Thymus (tissue), 11 donors: ENCODE measurements at regions not wholly inside any gene's neighbourhood (a gene's known extent, or its start where the extent isn't known, plus 50 kb on each side); places are given as distances from the start of the nearest gene placed in this dataset.
"Not testable (repeated sequence)": the region's sequence is repeated elsewhere in the genome, so short reads cannot be mapped to it uniquely, and the experiment has no call there.

ENCODE experiments used
- DNase-seq, 9 donors: peaks; one replicate each; pipeline ENCODE4 v3.0.0-alpha.2; 2013; ENCODE audit warnings: low spot score in 9 of 9, low read depth in 6 of 9, missing footprints in 1 of 9
- H3K27ac ChIP-seq, 2 donors: one replicate each; pipeline ENCODE4 v1.5.1; 2013; ENCODE audit warnings: control low read depth in 1 of 2, low read depth in 1 of 2, low read length in 1 of 2, mild to moderate bottlenecking in 1 of 2, moderate library complexity in 1 of 2
- H3K27me3 ChIP-seq, 2 donors: one replicate each; pipeline ENCODE4 v1.5.1; 2013; ENCODE audit warnings: low read length in 1 of 2; ENCODE audit not compliant: control insufficient read depth in 2 of 2, insufficient read depth in 1 of 2
- H3K36me3 ChIP-seq, 2 donors: one replicate each; pipeline ENCODE4 v1.5.1; 2013; ENCODE audit warnings: low read length in 1 of 2, mild to moderate bottlenecking in 1 of 2, moderate library complexity in 1 of 2; ENCODE audit not compliant: control insufficient read depth in 2 of 2, insufficient read depth in 2 of 2
- H3K4me1 ChIP-seq, 2 donors: one replicate each; pipeline ENCODE4 v1.5.1; 2013; ENCODE audit warnings: low read length in 2 of 2; ENCODE audit not compliant: control insufficient read depth in 2 of 2, insufficient read depth in 2 of 2
- H3K4me3 ChIP-seq, 2 donors: one replicate each; pipeline ENCODE4 v1.5.1; 2013; ENCODE audit warnings: low read length in 2 of 2, control low read depth in 1 of 2, mild to moderate bottlenecking in 1 of 2
- H3K9me3 ChIP-seq, 2 donors: one replicate each; pipeline ENCODE4 v1.5.1; 2013; ENCODE audit warnings: low read length in 1 of 2, mild to moderate bottlenecking in 1 of 2; ENCODE audit not compliant: control insufficient read depth in 2 of 2, insufficient read depth in 1 of 2
- WGBS: extraction: QIAGEN DNeasy Blood & Tissue Kit; methylation state at CpG from one replicate; pipeline ENCODE4 v1.1.7; 2013; 5-methylcytosine and 5-hydroxymethylcytosine counted together
- donor health status: healthy.

DNA sequence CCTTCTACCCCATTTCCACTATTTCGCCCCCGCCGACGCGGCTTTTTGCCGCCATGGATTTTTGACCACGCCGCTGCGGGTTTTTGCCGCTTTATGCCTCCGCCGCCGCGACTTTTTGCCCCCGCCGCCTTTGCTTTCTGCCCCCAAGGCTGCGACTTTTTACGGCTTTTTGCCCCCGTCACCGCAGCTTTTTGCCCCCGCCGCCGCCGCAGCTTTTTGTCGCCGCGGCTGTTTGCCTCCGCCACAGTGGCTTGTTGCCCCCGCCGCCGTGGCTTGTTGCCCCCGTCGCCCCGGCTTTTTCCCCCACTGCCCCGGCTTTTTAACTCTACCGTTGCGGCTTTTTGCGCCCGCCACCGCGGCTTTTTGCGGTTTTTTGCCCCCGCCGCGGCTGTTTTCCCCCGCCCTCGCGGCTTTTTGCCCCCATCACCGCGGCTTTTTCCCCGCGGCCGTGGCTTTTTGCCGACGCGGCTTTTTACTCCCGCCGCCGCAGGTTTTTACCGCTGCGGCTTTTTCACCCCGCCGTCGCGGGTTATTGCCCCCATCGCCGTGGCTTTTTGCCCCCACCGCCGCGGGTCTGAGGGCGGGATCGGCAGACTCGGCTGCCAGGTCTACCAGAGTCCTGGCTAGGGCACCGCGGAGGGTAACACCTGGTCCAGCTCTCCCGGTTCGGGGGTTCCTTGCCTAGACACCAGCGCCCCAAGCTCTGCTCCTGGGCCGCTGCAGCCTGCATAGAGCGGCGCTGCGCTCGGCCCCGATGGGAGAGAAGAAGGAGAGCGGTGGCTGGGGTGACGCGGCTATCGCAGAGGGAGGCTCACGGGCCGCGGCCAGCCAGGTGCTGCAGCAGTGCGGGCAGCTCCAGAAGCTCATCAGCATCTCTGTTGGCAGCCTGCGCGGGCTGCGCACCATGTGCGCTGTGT is 562.7 kb upstream of the WSB1 start:
- Histone ChIP-seq H3K4me1 (no peaks in the 10 kb centered on the region), H3K9me3 (peaks cover 11 to 17% of the 10 kb centered on the region in 2 donors), H3K27me3 (no peaks in the 10 kb centered on the region), H3K4me3 (no peak overlapping the region), H3K36me3 (no peaks in the 10 kb centered on the region), H3K27ac (no peak overlapping the region)
- 69% methylated on average over 96 of the region's 96 CpGs for WGBS
- no peak for DNase-seq

DNA sequence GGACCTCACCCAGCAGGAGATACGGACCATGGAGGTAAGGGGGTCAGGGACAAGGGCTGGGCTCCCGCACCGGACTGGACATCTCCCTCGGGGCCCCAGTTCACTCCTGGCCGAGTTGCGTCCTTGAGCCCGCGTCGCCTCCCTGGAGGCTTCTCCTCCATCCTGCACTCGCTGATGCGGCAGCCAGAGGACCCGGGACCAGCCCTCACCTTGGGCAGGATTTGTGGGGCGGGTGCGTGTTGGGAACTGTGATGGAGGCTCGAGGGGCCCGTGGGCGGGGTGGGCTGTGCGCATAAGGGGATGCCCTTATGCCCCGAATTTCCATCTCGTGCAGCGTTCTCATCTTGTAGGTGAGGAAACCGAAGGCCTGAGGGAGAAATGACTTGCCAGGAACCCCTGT is 562.0 kb upstream of the WSB1 start:
- not testable (repeated sequence) for H3K27ac ChIP-seq, H3K4me1 ChIP-seq, DNase-seq, H3K4me3 ChIP-seq, H3K36me3 ChIP-seq, H3K27me3 ChIP-seq
- 72% methylated on average over 22 of the region's 22 CpGs for WGBS
- peaks cover 11 to 17% of the 10 kb centered on the region in 2 donors for H3K9me3 ChIP-seq

- H3K36me3 ChIP-seq, H3K4me3 ChIP-seq, H3K27me3 ChIP-seq, DNase-seq, H3K4me1 ChIP-seq, H3K27ac ChIP-seq: not testable (repeated sequence)
- WGBS, result 61% methylated on average over 2 of the region's 2 CpGs
- H3K9me3 ChIP-seq, result peaks cover 11 to 17% of the 10 kb centered on the region in 2 donors
Measured at GRCh38 chr17:26734775-26735174, 559.1 kb upstream of the WSB1 start.

DNA sequence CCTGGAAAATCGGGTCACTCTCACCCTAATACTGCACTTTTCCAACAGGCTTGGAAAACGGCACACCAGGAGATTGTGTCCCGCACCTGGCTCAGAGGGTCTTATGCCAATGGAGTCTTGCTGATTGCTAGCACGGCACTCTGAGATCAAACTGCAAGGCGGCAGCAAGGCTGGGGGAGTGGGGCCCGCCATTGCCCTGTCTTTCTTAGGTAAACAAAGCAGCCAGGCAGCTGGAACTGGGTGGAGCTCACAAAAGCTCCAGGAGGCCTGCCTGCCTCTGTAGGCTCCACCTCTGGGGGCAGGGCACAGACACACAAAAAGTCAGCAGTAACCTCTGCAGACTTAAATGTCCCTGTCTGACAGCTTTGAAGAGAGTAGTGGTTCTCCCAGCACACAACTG is 557.9 kb upstream of the WSB1 start:
- H3K27ac ChIP-seq, H3K36me3 ChIP-seq, H3K4me1 ChIP-seq, DNase-seq, H3K4me3 ChIP-seq, H3K27me3 ChIP-seq: not testable (repeated sequence)
- 78% methylated on average over 3 of the region's 6 CpGs for WGBS
- H3K9me3 ChIP-seq, result peaks cover 8 to 14% of the 10 kb centered on the region in 2 donors

DNA sequence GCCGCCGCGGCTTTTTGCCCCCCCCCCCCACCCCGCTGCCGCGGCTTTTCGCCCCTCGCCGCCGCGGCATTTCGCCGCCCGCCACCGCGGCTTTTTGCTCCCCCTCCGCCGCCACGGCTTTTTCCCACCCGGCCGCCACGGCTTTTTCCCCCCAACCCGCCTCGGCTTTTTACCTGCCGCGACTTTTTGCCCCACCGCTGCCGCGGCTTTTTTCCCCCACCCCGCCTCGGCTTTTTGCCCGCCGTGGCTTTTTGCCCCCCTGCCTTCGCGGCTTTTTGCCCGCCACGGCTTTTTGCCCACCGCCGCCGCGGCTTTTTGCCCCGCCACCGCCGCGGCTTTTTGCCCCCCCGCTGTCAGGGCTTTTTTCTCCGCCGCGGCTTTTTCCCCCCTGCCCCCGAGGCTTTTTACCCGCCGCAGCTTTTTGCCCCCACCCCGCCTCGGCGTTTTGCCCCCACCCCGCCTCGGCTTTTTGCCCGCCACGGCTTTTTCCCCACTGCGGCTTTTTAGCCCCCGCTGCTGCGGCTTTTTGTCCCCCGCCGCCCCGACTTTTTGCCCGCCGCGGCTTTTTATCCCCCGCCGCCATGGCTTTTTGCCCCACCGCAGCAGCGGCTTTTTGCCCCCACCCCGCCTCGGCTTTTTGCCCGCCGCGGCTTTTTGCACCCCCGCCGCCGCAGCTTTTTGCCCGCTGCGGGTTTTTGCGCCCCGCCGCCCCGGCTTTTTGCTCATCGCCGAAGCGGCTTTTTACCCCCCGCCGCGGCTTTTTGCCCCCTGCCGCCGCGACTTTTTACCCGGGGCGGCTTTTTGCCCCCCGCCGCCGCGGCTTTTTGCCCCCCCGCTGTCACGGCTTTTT is 527.8 kb upstream of the WSB1 start:
- Histone ChIP-seq H3K4me1 (no peaks in the 10 kb centered on the region), H3K27me3 (no peaks in the 10 kb centered on the region), H3K9me3 (peaks cover 0 to 6% of the 10 kb centered on the region in 2 donors), H3K4me3 (no peak overlapping the region), H3K27ac (no peak overlapping the region), H3K36me3 (no peaks in the 10 kb centered on the region)
- 70% methylated on average over 103 of the region's 103 CpGs for WGBS
- DNase-seq, result no peak

- H3K27ac ChIP-seq, result no peak overlapping the region
- H3K36me3 ChIP-seq, result no peaks in the 10 kb centered on the region
- 71% methylated on average over 40 of the region's 40 CpGs for WGBS
- no peaks in the 10 kb centered on the region for H3K4me1 ChIP-seq
- H3K9me3 ChIP-seq, result peaks cover 0 to 6% of the 10 kb centered on the region in 2 donors
- H3K27me3 ChIP-seq, result no peaks in the 10 kb centered on the region
- no peak for DNase-seq
- H3K4me3 ChIP-seq, result no peak overlapping the region
Measured at GRCh38 chr17:26766743-26767142, 527.2 kb upstream of the WSB1 start.

DNA sequence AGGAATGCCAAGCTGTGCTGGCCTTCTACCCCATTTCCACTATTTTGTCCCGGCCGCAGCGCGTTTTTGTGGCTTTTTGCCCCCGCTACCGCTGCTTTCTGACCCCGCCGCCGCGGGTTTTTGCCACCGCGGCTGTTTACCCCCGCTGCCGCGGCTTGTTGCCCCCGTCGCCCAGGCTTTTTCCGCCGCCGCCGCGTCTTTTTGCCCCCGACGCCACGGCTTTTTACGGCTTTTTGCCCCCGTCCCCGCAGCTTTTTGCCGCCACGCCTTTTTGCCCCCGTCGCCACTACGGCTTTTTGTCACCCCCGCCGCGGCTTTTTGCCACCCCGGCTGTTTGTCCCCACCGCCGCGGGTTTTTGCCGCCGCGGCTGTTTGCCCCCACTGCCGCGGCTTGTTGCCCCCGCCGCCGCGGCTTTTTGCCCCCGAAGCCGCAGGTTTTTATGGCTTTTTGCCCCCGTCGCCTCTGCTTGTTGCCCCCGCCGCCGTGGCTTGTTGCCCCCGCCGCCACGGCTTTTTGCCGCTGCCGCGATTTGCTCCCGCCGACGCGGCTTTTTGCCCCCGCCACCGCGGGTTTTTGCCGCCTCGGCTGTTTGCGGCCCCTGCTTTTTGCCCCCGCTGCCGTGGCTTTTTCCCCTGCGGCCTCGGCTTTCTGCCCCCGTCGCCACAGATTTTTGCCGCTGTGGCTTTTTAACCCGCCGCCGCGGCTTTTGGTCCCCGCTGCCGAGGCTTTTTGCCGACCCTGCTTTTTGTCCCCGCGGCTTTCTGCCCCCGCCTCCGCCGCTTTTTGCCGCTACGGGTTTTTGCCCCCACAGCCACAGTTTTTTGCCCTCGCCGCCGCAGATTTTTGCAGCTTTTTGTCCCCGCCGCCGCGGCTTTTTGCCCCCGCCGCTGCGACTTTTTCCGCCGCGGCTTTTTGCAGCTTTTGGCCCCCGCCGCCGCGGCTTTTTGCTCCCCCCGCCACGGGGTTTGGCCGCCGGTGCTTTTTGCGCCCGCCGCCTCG is 520.4 kb upstream of the WSB1 start:
- DNase-seq, result no peak
- Histone ChIP-seq H3K4me1 (no peaks in the 10 kb centered on the region), H3K4me3 (no peak overlapping the region), H3K27me3 (no peaks in the 10 kb centered on the region), H3K9me3 (peaks cover 12 to 26% of the 10 kb centered on the region in 2 donors), H3K36me3 (no peaks in the 10 kb centered on the region), H3K27ac (no peak overlapping the region)
- 74% methylated on average over 118 of the region's 118 CpGs for whole genome bisulfite sequencing

DNA sequence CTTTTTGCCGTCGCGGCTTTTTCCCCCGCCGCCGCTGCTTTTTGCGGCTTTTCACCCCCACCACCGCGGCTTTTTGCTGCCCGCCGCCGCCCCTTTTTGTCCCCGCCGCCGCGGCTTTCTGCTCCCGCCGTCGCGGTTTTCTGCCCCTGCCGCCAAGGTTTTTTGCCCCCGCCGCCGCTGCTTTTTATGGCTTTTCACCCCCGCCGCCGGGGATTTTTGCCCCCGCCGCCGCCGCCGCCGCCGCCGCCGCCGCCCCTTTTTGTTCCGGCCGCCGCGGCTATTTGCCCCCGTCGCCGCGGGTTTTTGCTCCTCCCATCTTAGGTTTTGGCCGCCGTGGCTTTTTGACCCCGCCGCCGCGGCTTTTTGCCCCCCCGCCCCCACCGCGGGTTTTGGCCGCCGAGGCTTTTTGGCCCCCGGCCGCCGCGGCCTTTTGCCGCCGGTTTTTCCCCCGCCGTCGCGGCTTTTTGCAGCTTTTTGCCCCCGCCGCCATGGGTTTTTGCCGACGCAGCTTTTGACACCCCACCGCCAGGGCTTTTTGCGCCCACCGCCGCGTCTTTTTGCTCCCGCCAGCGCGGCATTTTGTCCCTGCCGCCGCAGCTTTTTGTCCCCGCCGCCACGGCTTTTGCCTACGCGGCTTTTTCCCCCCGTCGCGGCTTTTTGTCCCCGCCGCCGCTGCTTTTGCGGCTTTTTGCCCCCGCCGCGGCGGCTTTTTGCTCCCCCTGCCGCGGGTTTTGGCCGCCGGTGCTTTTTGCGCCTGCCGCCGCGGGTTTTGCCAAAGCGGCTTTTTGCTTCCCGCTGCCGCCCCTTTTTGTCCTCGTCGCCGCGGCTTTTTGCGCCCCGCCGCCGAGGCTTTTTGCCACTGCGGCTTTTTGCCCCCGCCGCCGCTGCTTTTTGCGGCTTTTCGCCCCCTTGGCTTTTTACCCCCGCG is 519.4 kb upstream of the WSB1 start:
- Histone ChIP-seq H3K27me3 (no peaks in the 10 kb centered on the region), H3K36me3 (no peaks in the 10 kb centered on the region), H3K4me1 (no peaks in the 10 kb centered on the region), H3K9me3 (peaks cover 12 to 26% of the 10 kb centered on the region in 2 donors), H3K27ac (no peak overlapping the region), H3K4me3 (no peak overlapping the region)
- no peak for DNase-seq
- whole genome bisulfite sequencing, result 73% methylated on average over 123 of the region's 123 CpGs
